Thyroid gland (tissue), 4 donors: ENCODE measurements at regions not wholly inside any gene's neighbourhood (a gene's known extent, or its start where the extent isn't known, plus 50 kb on each side); places are given as distances from the start of the nearest gene placed in this dataset.

Experiments used
- DNase-seq, 2 donors: peaks; one replicate each; pipeline ENCODE4 v3.0.0-alpha.2; 2019
- H3K27ac ChIP-seq, 3 donors: fragments of 200-600 bp; sonication (generic); 1 replicate in 2 of 3; 2 replicates in 1 of 3; pipeline ENCODE4 v1.5.1; 2016 to 2019; ENCODE audit warnings: mild to moderate bottlenecking in 1 of 3, moderate library complexity in 1 of 3
- H3K27me3 ChIP-seq: fragments of 200-600 bp; sonication (generic); one replicate; pipeline ENCODE4 v1.5.1; 2019
- H3K36me3 ChIP-seq, 2 donors: fragments of 200-600 bp; sonication (generic); one replicate each; pipeline ENCODE4 v1.5.1; 2016 to 2019
- H3K4me1 ChIP-seq, 2 donors: fragments of 200-600 bp; sonication (generic); one replicate each; pipeline ENCODE4 v1.5.1; 2017 to 2019
- H3K4me3 ChIP-seq, 3 donors: fragments of 200-600 bp; sonication (generic); replicated peaks in 1 of 3; 1 replicate in 2 of 3; 2 replicates in 1 of 3; pipeline ENCODE4 v1.5.1; 2016; ENCODE audit warnings: mild to moderate bottlenecking in 1 of 3
- H3K9me3 ChIP-seq: fragments of 200-600 bp; sonication (generic); one replicate; pipeline ENCODE4 v1.5.1; 2017
- POLR2A ChIP-seq, 2 donors: fragments of 450-650 bp; IDR thresholded peaks; one replicate each; pipeline ENCODE4 v1.6.1; 2017; ENCODE audit warnings: antibody characterized with exemption in 2 of 2, mild to moderate bottlenecking in 2 of 2, moderate library complexity in 1 of 2
- WGBS, 2 donors: methylation state at CpG; one replicate each; pipeline ENCODE4 v1.1.5; 2017; 5-methylcytosine and 5-hydroxymethylcytosine counted together
- intact Hi-C: fragments of 100-400 bp; cut with DNase I; formaldehyde crosslinking; loops from one replicate; pipeline ENCODE4 v1.15.1; 2023
- TF ChIP-seq, protein P1 (sequence below), 6 experiments: fragments of 200-600 bp in 3 of 6; fragments of 450-650 bp in 3 of 6; sonication (generic) in 3 of 6; IDR thresholded peaks; one replicate each; pipeline ENCODE4 v1.5.1; 2016 to 2019; ENCODE audit warnings: antibody characterized with exemption in 6 of 6, mild to moderate bottlenecking in 2 of 6, inconsistent platforms in 1 of 6, moderate library complexity in 1 of 6

DNA sequence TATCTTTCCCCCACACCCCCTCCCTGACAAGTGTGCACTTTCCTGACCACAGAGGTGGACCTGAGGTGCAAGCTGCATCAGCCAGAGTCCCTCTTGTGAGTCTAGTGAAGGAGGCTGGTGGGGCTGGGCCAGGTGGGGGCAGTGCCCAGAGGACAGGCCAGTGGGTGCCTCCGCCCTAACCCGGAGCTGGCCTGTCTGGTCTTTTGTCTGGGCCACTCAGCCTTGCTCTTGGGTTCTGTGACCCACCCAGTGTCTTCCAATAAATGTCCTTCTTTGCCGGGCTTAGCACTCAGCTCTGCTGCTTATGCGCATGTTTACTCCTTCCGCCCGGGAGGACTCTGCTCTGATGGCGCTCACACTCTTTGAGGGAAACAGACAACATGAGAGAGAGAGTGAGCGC is 526.2 kb downstream of the TBC1D22A start:
- no peaks in the 10 kb centered on the region for H3K27me3 ChIP-seq
- 77 to 92% methylated on average over 7 to 8 of the region's 8 CpGs for WGBS, 2 donors
- intact Hi-C loops, result no loop called here
- H3K9me3 ChIP-seq, result no peaks in the 10 kb centered on the region
- no peak overlapping the region for H3K4me3 ChIP-seq
- H3K36me3 ChIP-seq, result no peaks in the 10 kb centered on the region
- H3K27ac ChIP-seq, result no peak overlapping the region
- DNase-seq, result no peak
- H3K4me1 ChIP-seq, result peaks cover 22 to 37% of the 10 kb centered on the region in 2 donors
- TF ChIP-seq POLR2A (IDR thresholded peaks at IDR 0.05), result no peak
- TF ChIP-seq, protein P1, sequence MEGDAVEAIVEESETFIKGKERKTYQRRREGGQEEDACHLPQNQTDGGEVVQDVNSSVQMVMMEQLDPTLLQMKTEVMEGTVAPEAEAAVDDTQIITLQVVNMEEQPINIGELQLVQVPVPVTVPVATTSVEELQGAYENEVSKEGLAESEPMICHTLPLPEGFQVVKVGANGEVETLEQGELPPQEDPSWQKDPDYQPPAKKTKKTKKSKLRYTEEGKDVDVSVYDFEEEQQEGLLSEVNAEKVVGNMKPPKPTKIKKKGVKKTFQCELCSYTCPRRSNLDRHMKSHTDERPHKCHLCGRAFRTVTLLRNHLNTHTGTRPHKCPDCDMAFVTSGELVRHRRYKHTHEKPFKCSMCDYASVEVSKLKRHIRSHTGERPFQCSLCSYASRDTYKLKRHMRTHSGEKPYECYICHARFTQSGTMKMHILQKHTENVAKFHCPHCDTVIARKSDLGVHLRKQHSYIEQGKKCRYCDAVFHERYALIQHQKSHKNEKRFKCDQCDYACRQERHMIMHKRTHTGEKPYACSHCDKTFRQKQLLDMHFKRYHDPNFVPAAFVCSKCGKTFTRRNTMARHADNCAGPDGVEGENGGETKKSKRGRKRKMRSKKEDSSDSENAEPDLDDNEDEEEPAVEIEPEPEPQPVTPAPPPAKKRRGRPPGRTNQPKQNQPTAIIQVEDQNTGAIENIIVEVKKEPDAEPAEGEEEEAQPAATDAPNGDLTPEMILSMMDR (IDR thresholded peaks at IDR 0.05), result no peak

- no peak for TF ChIP-seq POLR2A (IDR thresholded peaks at IDR 0.05)
- TF ChIP-seq, protein P1 (IDR thresholded peaks at IDR 0.05), result no peak
- intact Hi-C loops, result no loop called here
Observed at GRCh38 chr22:47287516-47287915, 525.1 kb downstream of the TBC1D22A start.

DNA sequence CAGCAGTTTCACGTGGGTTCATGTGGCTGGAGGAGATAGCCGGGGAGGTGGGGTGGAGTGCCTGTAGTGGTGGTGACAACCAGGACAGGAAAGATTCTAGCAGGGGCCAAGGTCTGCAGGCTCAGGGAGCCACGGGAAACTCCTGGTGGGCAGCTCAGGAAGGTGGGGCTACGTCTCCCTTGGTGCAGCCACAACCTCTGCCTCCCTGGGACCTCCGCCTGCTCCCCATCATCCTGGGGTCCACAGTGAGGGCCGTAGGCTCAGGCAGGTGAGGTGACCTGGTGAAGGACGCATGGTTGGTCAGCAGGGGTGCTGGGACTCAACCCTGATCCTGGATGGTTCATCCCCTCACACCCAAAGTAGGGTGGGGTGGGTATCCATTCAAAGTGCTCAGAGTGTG is 524.1 kb downstream of the TBC1D22A start:
- Histone ChIP-seq H3K36me3 (no peaks in the 10 kb centered on the region), H3K4me1 (peaks cover 12 to 31% of the 10 kb centered on the region in 2 donors), H3K27me3 (no peaks in the 10 kb centered on the region), H3K27ac (no peak overlapping the region), H3K4me3 (no peak overlapping the region), H3K9me3 (no peaks in the 10 kb centered on the region)
- intact Hi-C loops, result no loop called here
- no peak for DNase-seq
- TF ChIP-seq, protein P1 (IDR thresholded peaks at IDR 0.05), result no peak
- no peak for TF ChIP-seq POLR2A (IDR thresholded peaks at IDR 0.05)
- WGBS, 2 donors, result 76 to 87% methylated on average over 6 to 7 of the region's 7 CpGs

More at GRCh38 chr22:47287516-47287915, 525.1 kb downstream of the TBC1D22A start:
- Histone ChIP-seq H3K36me3 (no peaks in the 10 kb centered on the region), H3K4me3 (no peak overlapping the region), H3K9me3 (no peaks in the 10 kb centered on the region), H3K27ac (no peak overlapping the region), H3K27me3 (no peaks in the 10 kb centered on the region), H3K4me1 (peaks cover 11 to 31% of the 10 kb centered on the region in 2 donors)
- 87 to 93% methylated on average over 3 to 5 of the region's 5 CpGs for WGBS, 2 donors
- DNase-seq, result no peak

- TF ChIP-seq POLR2A (IDR thresholded peaks at IDR 0.05), result no peak
- TF ChIP-seq, protein P1 (IDR thresholded peaks at IDR 0.05), result no peak
- Histone ChIP-seq H3K36me3 (no peaks in the 10 kb centered on the region), H3K27ac (no peak overlapping the region), H3K4me3 (no peak overlapping the region), H3K4me1 (peaks cover 14 to 31% of the 10 kb centered on the region in 2 donors), H3K9me3 (no peaks in the 10 kb centered on the region), H3K27me3 (no peaks in the 10 kb centered on the region)
- DNase-seq, result no peak
- WGBS, 2 donors, result 89 to 94% methylated on average over 8 to 10 of the region's 10 CpGs
- intact Hi-C loops, result no loop called here
Observed at GRCh38 chr22:47285981-47286380, 523.5 kb downstream of the TBC1D22A start.

GRCh38 chr22:47284822-47285221 is 522.4 kb downstream of the TBC1D22A start:
- Histone ChIP-seq H3K4me3 (no peak overlapping the region), H3K36me3 (no peaks in the 10 kb centered on the region), H3K27ac (no peak overlapping the region), H3K27me3 (no peaks in the 10 kb centered on the region), H3K9me3 (no peaks in the 10 kb centered on the region), H3K4me1 (peaks cover 23 to 41% of the 10 kb centered on the region in 2 donors)
- WGBS, 2 donors, result 82 to 92% methylated on average over 8 of the region's 8 CpGs
- no peak for DNase-seq
- TF ChIP-seq, protein P1 (IDR thresholded peaks at IDR 0.05), result no peak
- no peak for TF ChIP-seq POLR2A (IDR thresholded peaks at IDR 0.05)
- intact Hi-C loops, result no loop called here
